H9 (cell line): ENCODE measurements at regions not wholly inside any gene's neighbourhood (a gene's known extent, or its start where the extent isn't known, plus 50 kb on each side); places are given as distances from the start of the nearest gene placed in this dataset.

Source experiments
- DNase-seq: peaks from one replicate; pipeline ENCODE4 v3.0.0-alpha.2; 2017
- H2AFZ ChIP-seq: one replicate; pipeline ENCODE4 v1.6.1; 2013; ENCODE audit warnings: mild to moderate bottlenecking, low read length, control low read depth, moderate library complexity
- H2AK5ac ChIP-seq: 2 replicates; pipeline ENCODE4 v1.6.1; 2013; ENCODE audit warnings: low read length, control low read depth, mixed read lengths; ENCODE audit not compliant: insufficient read length
- H2BK120ac ChIP-seq: one replicate; pipeline ENCODE4 v1.6.1; 2013; ENCODE audit warnings: low read depth, mild to moderate bottlenecking, low read length, control low read depth, inconsistent platforms; ENCODE audit not compliant: poor library complexity, severe bottlenecking
- H2BK12ac ChIP-seq: 2 replicates; pipeline ENCODE4 v1.6.1; 2013; ENCODE audit warnings: low read length, control low read depth, mixed read lengths, low read depth; ENCODE audit not compliant: insufficient read length
- H2BK15ac ChIP-seq: 2 replicates; pipeline ENCODE4 v1.6.1; 2013; ENCODE audit warnings: low read depth, low read length, control low read depth
- H2BK20ac ChIP-seq: one replicate; pipeline ENCODE4 v1.6.1; 2013; ENCODE audit warnings: low read depth, mild to moderate bottlenecking, low read length, control low read depth, inconsistent platforms; ENCODE audit not compliant: poor library complexity, severe bottlenecking
- H2BK5ac ChIP-seq: 2 replicates; pipeline ENCODE4 v1.6.1; 2013; ENCODE audit warnings: low read length, control low read depth, mixed read lengths; ENCODE audit not compliant: insufficient read length
- H3K14ac ChIP-seq: 2 replicates; pipeline ENCODE4 v1.6.1; 2013; ENCODE audit warnings: low read length, control low read depth; ENCODE audit not compliant: insufficient read depth
- H3K18ac ChIP-seq: 2 replicates; pipeline ENCODE4 v1.6.1; 2013; ENCODE audit warnings: low read depth, mild to moderate bottlenecking, mixed read lengths, low read length, control low read depth; ENCODE audit not compliant: insufficient read length
- H3K23ac ChIP-seq: 2 replicates; pipeline ENCODE4 v1.6.1; 2013; ENCODE audit warnings: low read length, control low read depth, mixed read lengths, low read depth; ENCODE audit not compliant: insufficient read length
- H3K23me2 ChIP-seq: 2 replicates; pipeline ENCODE4 v1.6.1; 2013; ENCODE audit warnings: low read depth, mild to moderate bottlenecking, mixed read lengths, low read length, control low read depth; ENCODE audit not compliant: insufficient read length, poor library complexity, severe bottlenecking
- H3K27ac ChIP-seq: 2 replicates; pipeline ENCODE4 v1.5.1; 2013; ENCODE audit warnings: low read length, control low read depth, mixed read lengths, low read depth; ENCODE audit not compliant: insufficient read length
- H3K27me3 ChIP-seq: 2 replicates; pipeline ENCODE4 v1.6.1; 2013; ENCODE audit warnings: low read length, control low read depth, inconsistent platforms; ENCODE audit not compliant: insufficient read depth
- H3K4ac ChIP-seq: 2 replicates; pipeline ENCODE4 v1.6.1; 2013; ENCODE audit warnings: low read depth, mild to moderate bottlenecking, control low read depth, inconsistent platforms, low read length, moderate library complexity
- H3K4me1 ChIP-seq: 2 replicates; pipeline ENCODE4 v1.6.1; 2013; ENCODE audit warnings: low read length, control low read depth, inconsistent platforms; ENCODE audit not compliant: insufficient read depth
- H3K4me2 ChIP-seq: 2 replicates; pipeline ENCODE4 v1.6.1; 2013; ENCODE audit warnings: low read length, control low read depth, mixed read lengths; ENCODE audit not compliant: insufficient read length, insufficient read depth
- H3K56ac ChIP-seq: 2 replicates; pipeline ENCODE4 v1.6.1; 2013; ENCODE audit warnings: low read depth, mild to moderate bottlenecking, mixed read lengths, low read length, control low read depth; ENCODE audit not compliant: insufficient read length
- H3K79me1 ChIP-seq: 2 replicates; pipeline ENCODE4 v1.6.1; 2013; ENCODE audit warnings: low read depth, mild to moderate bottlenecking, moderate library complexity, low read length, control low read depth, inconsistent platforms; ENCODE audit not compliant: insufficient read depth, poor library complexity, severe bottlenecking
- H3K79me2 ChIP-seq: 2 replicates; pipeline ENCODE4 v1.6.1; 2013; ENCODE audit warnings: low read length, control low read depth, inconsistent platforms; ENCODE audit not compliant: insufficient read depth
- H3K9ac ChIP-seq: 2 replicates; pipeline ENCODE4 v1.6.1; 2013; ENCODE audit warnings: low read length, control low read depth, mixed read lengths; ENCODE audit not compliant: insufficient read length; ENCODE audit errors: extremely low read depth
- H3K9me3 ChIP-seq: one replicate; pipeline ENCODE4 v1.6.1; 2013; ENCODE audit warnings: low read depth, low read length, inconsistent platforms; ENCODE audit not compliant: control insufficient read depth
- H3T11ph ChIP-seq: one replicate; pipeline ENCODE4 v1.6.1; 2013; ENCODE audit warnings: mild to moderate bottlenecking, low read length, control low read depth, inconsistent platforms
- H4K20me1 ChIP-seq: one replicate; pipeline ENCODE4 v1.6.1; 2013; ENCODE audit not compliant: control insufficient read depth, insufficient read length, insufficient read depth
- H4K5ac ChIP-seq: 2 replicates; pipeline ENCODE4 v1.6.1; 2013; ENCODE audit warnings: low read depth, mild to moderate bottlenecking, mixed read lengths, low read length, control low read depth; ENCODE audit not compliant: insufficient read length
- H4K8ac ChIP-seq: replicated peaks from 2 replicates; pipeline ENCODE4 v1.6.1; 2013; ENCODE audit warnings: low read length, control low read depth, mixed read lengths, low read depth; ENCODE audit not compliant: insufficient read length
- H4K91ac ChIP-seq: 2 replicates; pipeline ENCODE4 v1.6.1; 2013; ENCODE audit warnings: low read depth, mild to moderate bottlenecking, moderate library complexity, mixed read lengths, low read length, control low read depth; ENCODE audit not compliant: insufficient read length
- H3K27ac Mint-ChIP-seq, 3 experiments: 2 replicates in 2 of 3; 3 replicates in 1 of 3; pipeline ENCODE4 v1.8.0; 2020 to 2021; ENCODE audit warnings: mixed read lengths in 3 of 3, mild to moderate bottlenecking in 1 of 3, moderate library complexity in 1 of 3
- H3K27me3 Mint-ChIP-seq: 2 replicates; pipeline ENCODE4 v1.8.0; 2021; ENCODE audit warnings: low read depth, mild to moderate bottlenecking, moderate library complexity, mixed read lengths
- H3K36me3 Mint-ChIP-seq, 3 experiments: 2 replicates in 2 of 3; 3 replicates in 1 of 3; pipeline ENCODE4 v1.8.0; 2020 to 2021; ENCODE audit warnings: low read depth in 3 of 3, mixed read lengths in 3 of 3; ENCODE audit not compliant: insufficient read depth in 1 of 3
- H3K4me1 Mint-ChIP-seq, 2 experiments: 2 replicates each; pipeline ENCODE4 v1.8.0; 2020; ENCODE audit warnings: mixed read lengths in 2 of 2
- H3K4me3 Mint-ChIP-seq, 2 experiments: 2 replicates in 1 of 2; 3 replicates in 1 of 2; pipeline ENCODE4 v1.8.0; 2020 to 2021; ENCODE audit warnings: mild to moderate bottlenecking in 2 of 2, mixed read lengths in 2 of 2, moderate library complexity in 1 of 2
- H3K9me3 Mint-ChIP-seq, 2 experiments: 2 replicates in 1 of 2; 3 replicates in 1 of 2; pipeline ENCODE4 v1.8.0; 2020; ENCODE audit warnings: mild to moderate bottlenecking in 2 of 2, mixed read lengths in 2 of 2, moderate library complexity in 1 of 2
- CTCF ChIP-seq: fragments of 200-600 bp; sonication (generic); conservative IDR thresholded peaks from 3 replicates; pipeline ENCODE4 v1.8.0; 2021; ENCODE audit warnings: antibody characterized with exemption, mild to moderate bottlenecking
- WGBS: extraction: QIAGEN DNeasy Blood & Tissue Kit; methylation state at CpG from one replicate; pipeline ENCODE4 v1.1.7; 2013; ENCODE audit warnings: missing lambda C conversion rate, low lambda C conversion rate, mixed read lengths; ENCODE audit not compliant: insufficient read length; ENCODE audit errors: extremely low coverage; 5-methylcytosine and 5-hydroxymethylcytosine counted together

GRCh38 chr16:5298202-5298601, 200.6 kb upstream of the EEF2KMT start:
- H3K9me3 ChIP-seq: no peaks in the 10 kb centered on the region
- H3K4me3 Mint-ChIP-seq: no peak overlapping the region

More at GRCh38 chr16:5298202-5298601, 200.6 kb upstream of the EEF2KMT start:
- Mint-ChIP-seq H3K4me1 (peaks cover 18 to 21% of the 10 kb centered on the region in 2 experiments), H3K36me3 (peaks cover 9 to 19% (median 13%) of the 10 kb centered on the region in 3 experiments), H3K27me3 (peaks cover 1% of the 10 kb centered on the region; the same call in 1 of the 2 replicates), H3K9me3 (peaks cover 6 to 22% of the 10 kb centered on the region in 2 experiments; a peak in 4 of 5 replicates), H3K27ac (no peak overlapping the region)
- Histone ChIP-seq H3K56ac (no peak overlapping the region), H3K4me1 (peaks cover 4% of the 10 kb centered on the region; the same call in 1 of the 2 replicates), H4K91ac (no peak overlapping the region), H2AFZ (no peak overlapping the region), H3K23ac (no peak overlapping the region), H3K4me2 (no peak overlapping the region), H3T11ph (no peak overlapping the region), H3K14ac (no peak overlapping the region), H3K27me3 (no peaks in the 10 kb centered on the region), H2AK5ac (no peak overlapping the region), H3K27ac (no peak overlapping the region), H4K5ac (no peak overlapping the region), H2BK5ac (no peak overlapping the region), H3K79me2 (no peaks in the 10 kb centered on the region), H3K9ac (no peak overlapping the region), H2BK12ac (no peak overlapping the region), H3K4ac (no peak overlapping the region), H3K79me1 (no peaks in the 10 kb centered on the region), H3K23me2 (no peaks in the 10 kb centered on the region), H2BK120ac (no peak overlapping the region), H2BK20ac (no peak overlapping the region), H4K20me1 (no peaks in the 10 kb centered on the region), H4K8ac (no peak overlapping the region), H2BK15ac (no peak overlapping the region), H3K18ac (no peak overlapping the region)
- DNase-seq: no peak
- no peak for TF ChIP-seq CTCF
- WGBS: no CpG with 5 or more reads among the region's 3 CpGs
